ENCODE measurements at regions not wholly inside any gene's neighbourhood (a gene's known extent, or its start where the extent isn't known, plus 50 kb on each side); places are given as distances from the start of the nearest gene placed in this dataset.

- no peaks in the 10 kb centered on the region for H3K4me1 ChIP-seq
- H3K27ac ChIP-seq = no peak overlapping the region
- no peak overlapping the region for H3K4me2 ChIP-seq
- DNase-seq (ENCODE audit: low read depth in 1 of 2, low spot score in 1 of 2) = no peak
- no peak for TF ChIP-seq HOXA7 (CRISPR knock-in tag; IDR thresholded peaks at IDR 0.05)
- no peak for TF ChIP-seq BCL3 (IDR thresholded peaks at IDR 0.05)
- no peak for TF ChIP-seq ESRRA (IDR thresholded peaks at IDR 0.05; ENCODE audit: borderline replicate concordance, low read length)
- no peak for TF ChIP-seq RNF2 (IDR thresholded peaks at IDR 0.05; ENCODE audit: borderline replicate concordance, low read depth)
- FAIRE-seq = no peak
- H3K9me3 ChIP-seq = no peaks in the 10 kb centered on the region
- no peak for ATAC-seq
- ChIA-PET CTCF (no interaction called here), POLR2A (no interaction called here)
- no peak overlapping the region for H3K4me3 ChIP-seq
- 66% methylated on average over 31 of the region's 38 CpGs for WGBS (ENCODE audit: missing lambda C conversion rate)
These were observed 380.1 kb downstream of the THBS2 start for GRCh38 chr6:168873278-168874190.

GRCh38 chr6:168871642-168872315 lies 381.9 kb downstream of the THBS2 start:
- ChIA-PET CTCF (no interaction called here), POLR2A (no interaction called here)
- H3K4me2 ChIP-seq = no peak overlapping the region
- no peak overlapping the region for H3K27ac ChIP-seq
- H3K4me3 ChIP-seq = no peak overlapping the region
- no peak for TF ChIP-seq ELK1 (IDR thresholded peaks at IDR 0.05; ENCODE audit: low read depth, low read length)
- no peak for TF ChIP-seq BHLHE40 (IDR thresholded peaks at IDR 0.05; ENCODE audit: low read depth, low read length)
- no peak for TF ChIP-seq HMGXB4 (CRISPR knock-in tag; IDR thresholded peaks at IDR 0.05; ENCODE audit: borderline replicate concordance)
- no peak for TF ChIP-seq MAZ (IDR thresholded peaks at IDR 0.05; ENCODE audit: borderline replicate concordance, low read depth, low read length)
- TF ChIP-seq CEBPB (IDR thresholded peaks at IDR 0.05) = no peak
- TF ChIP-seq MAFK (IDR thresholded peaks at IDR 0.05; ENCODE audit: partially characterized antibody) = no peak
- TF ChIP-seq CBX2 (IDR thresholded peaks at IDR 0.05; ENCODE audit: borderline replicate concordance, low read depth) = no peak
- no peak for TF ChIP-seq ATOH8 (CRISPR knock-in tag; IDR thresholded peaks at IDR 0.05; ENCODE audit: low read depth)
- no peak for TF ChIP-seq RARB (CRISPR knock-in tag; IDR thresholded peaks at IDR 0.05)
- TF ChIP-seq NPAS2 (CRISPR knock-in tag; IDR thresholded peaks at IDR 0.05; ENCODE audit: borderline replicate concordance) = no peak
- TF ChIP-seq RFX5 (IDR thresholded peaks at IDR 0.05) = no peak
- no peak for TF ChIP-seq CTCF (IDR thresholded peaks at IDR 0.05)
- no peak for TF ChIP-seq E2F6 (IDR thresholded peaks at IDR 0.05; ENCODE audit: borderline replicate concordance, low read depth)
- no peak for TF ChIP-seq CHD4 (IDR thresholded peaks at IDR 0.05; ENCODE audit: borderline replicate concordance)
- no peak for TF ChIP-seq JUN (IDR thresholded peaks at IDR 0.05)
- TF ChIP-seq, protein P1, sequence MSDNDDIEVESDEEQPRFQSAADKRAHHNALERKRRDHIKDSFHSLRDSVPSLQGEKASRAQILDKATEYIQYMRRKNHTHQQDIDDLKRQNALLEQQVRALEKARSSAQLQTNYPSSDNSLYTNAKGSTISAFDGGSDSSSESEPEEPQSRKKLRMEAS (IDR thresholded peaks at IDR 0.05) = no peak
- TF ChIP-seq NR3C1 (IDR thresholded peaks at IDR 0.05) = no peak
- FAIRE-seq = no peak
- no peaks in the 10 kb centered on the region for H3K9me3 ChIP-seq
- no peak for DNase-seq (ENCODE audit: low read depth in 1 of 2, low spot score in 1 of 2)
- no peak for ATAC-seq
- H3K4me1 ChIP-seq = no peaks in the 10 kb centered on the region
- WGBS (ENCODE audit: missing lambda C conversion rate) = 25% methylated on average over 17 of the region's 20 CpGs

Data from A549 (cell line).